ENCODE measurements at regions not wholly inside any gene's neighbourhood (a gene's known extent, or its start where the extent isn't known, plus 50 kb on each side); places are given as distances from the start of the nearest gene placed in this dataset.

- no peaks in the 10 kb centered on the region for H3K27me3 ChIP-seq (ENCODE audit: control insufficient read depth, insufficient read depth, low read length)
- H3K9me3 ChIP-seq (ENCODE audit: control insufficient read depth, insufficient read depth, low read depth, low read length): no peaks in the 10 kb centered on the region
- DNase-seq (ENCODE audit: low read depth, low spot score) (no peak), ATAC-seq (no peak)
- TF ChIP-seq TCF7L2 (IDR thresholded peaks at IDR 0.05; ENCODE audit: low read depth, low read length) (no peak), SIN3A (IDR thresholded peaks at IDR 0.05; ENCODE audit: borderline replicate concordance, insufficient read depth, low read depth, low read length) (no peak), CTCF (IDR thresholded peaks at IDR 0.05) (no peak)
- H3K4me3 ChIP-seq (ENCODE audit: low read depth in 2 of 2, low read length in 2 of 2): no peak overlapping the region
- no peak overlapping the region for H3K27ac ChIP-seq (ENCODE audit: low read length)
- H3K4me1 ChIP-seq (ENCODE audit: control insufficient read depth, insufficient read depth, low read length): no peaks in the 10 kb centered on the region
- ChIA-PET CTCF (no interaction called here), POLR2A (no interaction called here)
- in situ Hi-C loops (cut with HindIII; ENCODE audit: low pct_unique_long_range_greater_than_20kb, low sequenced_read_pairs) (no loop called here), intact Hi-C loops (cut with micrococcal nuclease; ENCODE audit: unreplicated experiment) (no loop called here)
- H3K36me3 ChIP-seq (ENCODE audit: control insufficient read depth, insufficient read depth, low read length): no peaks in the 10 kb centered on the region
- no TSS peak for BruUV-seq (replicated peaks)
Measured at GRCh38 chr14:81818271-81818670, 284.6 kb upstream of the SEL1L start.

GRCh38 chr14:81819344-81819743, 285.7 kb upstream of the SEL1L start:
- BruUV-seq (replicated peaks): no TSS peak
- Histone ChIP-seq H3K4me1 (ENCODE audit: control insufficient read depth, insufficient read depth, low read length) (no peaks in the 10 kb centered on the region), H3K9me3 (ENCODE audit: control insufficient read depth, insufficient read depth, low read depth, low read length) (no peaks in the 10 kb centered on the region), H3K27ac (ENCODE audit: low read length) (no peak overlapping the region), H3K36me3 (ENCODE audit: control insufficient read depth, insufficient read depth, low read length) (no peaks in the 10 kb centered on the region), H3K4me3 (ENCODE audit: low read depth in 2 of 2, low read length in 2 of 2) (no peak overlapping the region), H3K27me3 (ENCODE audit: control insufficient read depth, insufficient read depth, low read length) (no peaks in the 10 kb centered on the region)
- in situ Hi-C loops (cut with HindIII; ENCODE audit: low pct_unique_long_range_greater_than_20kb, low sequenced_read_pairs): no loop called here
- DNase-seq (ENCODE audit: low read depth, low spot score): no peak
- intact Hi-C loops (cut with micrococcal nuclease; ENCODE audit: unreplicated experiment): no loop called here
- CTCF ChIA-PET: no interaction called here
- TF ChIP-seq SIN3A (IDR thresholded peaks at IDR 0.05; ENCODE audit: borderline replicate concordance, insufficient read depth, low read depth, low read length) (no peak), POLR2AphosphoS5 (IDR thresholded peaks at IDR 0.05; ENCODE audit: low read depth, low read length) (no peak), TCF7L2 (IDR thresholded peaks at IDR 0.05; ENCODE audit: low read depth, low read length) (no peak), REST (IDR thresholded peaks at IDR 0.05; ENCODE audit: insufficient read depth in 1 of 2, low read depth in 2 of 2, low read length in 1 of 2) (no peak), CTCF (IDR thresholded peaks at IDR 0.05) (no peak)
- ATAC-seq: no peak
- POLR2A ChIA-PET: no interaction called here

GRCh38 chr14:81819910-81820309, 286.3 kb upstream of the SEL1L start:
- Histone ChIP-seq H3K27me3 (ENCODE audit: control insufficient read depth, insufficient read depth, low read length) (no peaks in the 10 kb centered on the region), H3K9me3 (ENCODE audit: control insufficient read depth, insufficient read depth, low read depth, low read length) (no peaks in the 10 kb centered on the region), H3K4me1 (ENCODE audit: control insufficient read depth, insufficient read depth, low read length) (no peaks in the 10 kb centered on the region), H3K36me3 (ENCODE audit: control insufficient read depth, insufficient read depth, low read length) (no peaks in the 10 kb centered on the region), H3K27ac (ENCODE audit: low read length) (no peak overlapping the region), H3K4me3 (ENCODE audit: low read depth in 2 of 2, low read length in 2 of 2) (no peak overlapping the region)
- ChIA-PET POLR2A (no interaction called here), CTCF (no interaction called here)
- BruUV-seq (replicated peaks): no TSS peak
- ATAC-seq (no peak), DNase-seq (ENCODE audit: low read depth, low spot score) (no peak)
- intact Hi-C loops (cut with micrococcal nuclease; ENCODE audit: unreplicated experiment): no loop called here
- in situ Hi-C loops (cut with HindIII; ENCODE audit: low pct_unique_long_range_greater_than_20kb, low sequenced_read_pairs): no loop called here
- no peak for TF ChIP-seq REST (IDR thresholded peaks at IDR 0.05; ENCODE audit: insufficient read depth in 1 of 2, low read depth in 2 of 2, low read length in 1 of 2)
- TF ChIP-seq POLR2AphosphoS5 (IDR thresholded peaks at IDR 0.05; ENCODE audit: low read depth, low read length): no peak
- TF ChIP-seq SIN3A (IDR thresholded peaks at IDR 0.05; ENCODE audit: borderline replicate concordance, insufficient read depth, low read depth, low read length): no peak
- TF ChIP-seq TCF7L2 (IDR thresholded peaks at IDR 0.05; ENCODE audit: low read depth, low read length): no peak
- TF ChIP-seq CTCF (IDR thresholded peaks at IDR 0.05): no peak
